ENCODE measurements at regions not wholly inside any gene's neighbourhood (a gene's known extent, or its start where the extent isn't known, plus 50 kb on each side); places are given as distances from the start of the nearest gene placed in this dataset.

DNA sequence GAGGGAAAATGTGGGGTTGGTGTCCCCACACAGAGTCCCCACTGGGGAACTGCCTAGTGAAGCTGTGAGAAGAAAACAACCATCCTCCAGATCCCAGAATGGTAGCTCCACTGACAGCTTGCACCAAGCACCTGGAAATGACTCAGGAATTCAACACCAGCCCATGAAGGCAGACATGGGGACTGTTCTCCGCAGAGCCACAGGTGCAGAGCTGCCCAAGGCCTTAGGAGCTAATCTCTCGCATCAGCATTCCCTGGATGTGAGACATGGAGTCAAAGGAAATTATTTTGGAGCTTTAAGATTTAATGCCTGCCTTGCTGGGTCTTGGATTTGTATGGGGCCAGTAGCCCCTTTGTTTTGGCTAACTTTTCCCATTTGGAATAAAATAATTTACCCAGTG, 367.9 kb downstream of the FAM133A start:
- no peak for TF ChIP-seq HNF4A (conservative IDR thresholded peaks at IDR 0.05)
- no peak for TF ChIP-seq ATF3 (IDR thresholded peaks at IDR 0.05)
- TF ChIP-seq, protein P1, sequence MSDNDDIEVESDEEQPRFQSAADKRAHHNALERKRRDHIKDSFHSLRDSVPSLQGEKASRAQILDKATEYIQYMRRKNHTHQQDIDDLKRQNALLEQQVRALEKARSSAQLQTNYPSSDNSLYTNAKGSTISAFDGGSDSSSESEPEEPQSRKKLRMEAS (IDR thresholded peaks at IDR 0.05) = no peak
- TF ChIP-seq RAD21 (IDR thresholded peaks at IDR 0.05) = no peak
- no peak for TF ChIP-seq RXRA (IDR thresholded peaks at IDR 0.05)
- no peak for TF ChIP-seq TAF1 (conservative IDR thresholded peaks at IDR 0.05)
- no peak for TF ChIP-seq GABPA (IDR thresholded peaks at IDR 0.05 in 1 of 2, conservative IDR thresholded peaks at IDR 0.05 in 1 of 2)
- TF ChIP-seq YY1 (IDR thresholded peaks at IDR 0.05) = no peak
- TF ChIP-seq HNF4G (IDR thresholded peaks at IDR 0.05) = no peak
- no peak for TF ChIP-seq NR2F2 (IDR thresholded peaks at IDR 0.05)
- TF ChIP-seq, protein P2, sequence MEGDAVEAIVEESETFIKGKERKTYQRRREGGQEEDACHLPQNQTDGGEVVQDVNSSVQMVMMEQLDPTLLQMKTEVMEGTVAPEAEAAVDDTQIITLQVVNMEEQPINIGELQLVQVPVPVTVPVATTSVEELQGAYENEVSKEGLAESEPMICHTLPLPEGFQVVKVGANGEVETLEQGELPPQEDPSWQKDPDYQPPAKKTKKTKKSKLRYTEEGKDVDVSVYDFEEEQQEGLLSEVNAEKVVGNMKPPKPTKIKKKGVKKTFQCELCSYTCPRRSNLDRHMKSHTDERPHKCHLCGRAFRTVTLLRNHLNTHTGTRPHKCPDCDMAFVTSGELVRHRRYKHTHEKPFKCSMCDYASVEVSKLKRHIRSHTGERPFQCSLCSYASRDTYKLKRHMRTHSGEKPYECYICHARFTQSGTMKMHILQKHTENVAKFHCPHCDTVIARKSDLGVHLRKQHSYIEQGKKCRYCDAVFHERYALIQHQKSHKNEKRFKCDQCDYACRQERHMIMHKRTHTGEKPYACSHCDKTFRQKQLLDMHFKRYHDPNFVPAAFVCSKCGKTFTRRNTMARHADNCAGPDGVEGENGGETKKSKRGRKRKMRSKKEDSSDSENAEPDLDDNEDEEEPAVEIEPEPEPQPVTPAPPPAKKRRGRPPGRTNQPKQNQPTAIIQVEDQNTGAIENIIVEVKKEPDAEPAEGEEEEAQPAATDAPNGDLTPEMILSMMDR (IDR thresholded peaks at IDR 0.05; ENCODE audit: low read depth, low read length, missing input control) = no peak
- TF ChIP-seq, protein P3, sequence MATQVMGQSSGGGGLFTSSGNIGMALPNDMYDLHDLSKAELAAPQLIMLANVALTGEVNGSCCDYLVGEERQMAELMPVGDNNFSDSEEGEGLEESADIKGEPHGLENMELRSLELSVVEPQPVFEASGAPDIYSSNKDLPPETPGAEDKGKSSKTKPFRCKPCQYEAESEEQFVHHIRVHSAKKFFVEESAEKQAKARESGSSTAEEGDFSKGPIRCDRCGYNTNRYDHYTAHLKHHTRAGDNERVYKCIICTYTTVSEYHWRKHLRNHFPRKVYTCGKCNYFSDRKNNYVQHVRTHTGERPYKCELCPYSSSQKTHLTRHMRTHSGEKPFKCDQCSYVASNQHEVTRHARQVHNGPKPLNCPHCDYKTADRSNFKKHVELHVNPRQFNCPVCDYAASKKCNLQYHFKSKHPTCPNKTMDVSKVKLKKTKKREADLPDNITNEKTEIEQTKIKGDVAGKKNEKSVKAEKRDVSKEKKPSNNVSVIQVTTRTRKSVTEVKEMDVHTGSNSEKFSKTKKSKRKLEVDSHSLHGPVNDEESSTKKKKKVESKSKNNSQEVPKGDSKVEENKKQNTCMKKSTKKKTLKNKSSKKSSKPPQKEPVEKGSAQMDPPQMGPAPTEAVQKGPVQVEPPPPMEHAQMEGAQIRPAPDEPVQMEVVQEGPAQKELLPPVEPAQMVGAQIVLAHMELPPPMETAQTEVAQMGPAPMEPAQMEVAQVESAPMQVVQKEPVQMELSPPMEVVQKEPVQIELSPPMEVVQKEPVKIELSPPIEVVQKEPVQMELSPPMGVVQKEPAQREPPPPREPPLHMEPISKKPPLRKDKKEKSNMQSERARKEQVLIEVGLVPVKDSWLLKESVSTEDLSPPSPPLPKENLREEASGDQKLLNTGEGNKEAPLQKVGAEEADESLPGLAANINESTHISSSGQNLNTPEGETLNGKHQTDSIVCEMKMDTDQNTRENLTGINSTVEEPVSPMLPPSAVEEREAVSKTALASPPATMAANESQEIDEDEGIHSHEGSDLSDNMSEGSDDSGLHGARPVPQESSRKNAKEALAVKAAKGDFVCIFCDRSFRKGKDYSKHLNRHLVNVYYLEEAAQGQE (IDR thresholded peaks at IDR 0.05) = no peak
- no peak for TF ChIP-seq SP1 (IDR thresholded peaks at IDR 0.05)
- no peak for TF ChIP-seq EGR1 (IDR thresholded peaks at IDR 0.05; ENCODE audit: low read depth in 2 of 2)
- TF ChIP-seq FOXA1 (IDR thresholded peaks at IDR 0.05) = no peak
- TF ChIP-seq FOXA2 (IDR thresholded peaks at IDR 0.05) = no peak
- TF ChIP-seq ZBTB33 (IDR thresholded peaks at IDR 0.05) = no peak
- TF ChIP-seq JUND (IDR thresholded peaks at IDR 0.05) = no peak

More for the DNA sequence above, 367.9 kb downstream of the FAM133A start:
- no peaks in the 10 kb centered on the region for H3K27me3 ChIP-seq (ENCODE audit: control insufficient read depth in 4 of 4, insufficient read depth in 4 of 4, low read length in 3 of 4)
- no peak for DNase-seq (ENCODE audit: low spot score)
- H3K4me3 ChIP-seq (ENCODE audit: low read depth in 1 of 3, low read length in 3 of 3) = no peak overlapping the region
- 85% methylated on average over 2 of the region's 2 CpGs for WGBS
- no peak overlapping the region for H3K27ac ChIP-seq (ENCODE audit: low read depth in 1 of 2, low read length in 2 of 2)
- H3K9ac ChIP-seq (ENCODE audit: low read depth in 1 of 2, low read length in 2 of 2) = no peak overlapping the region
- H3K36me3 ChIP-seq (ENCODE audit: control insufficient read depth in 4 of 4, insufficient read depth in 3 of 4, low read depth in 1 of 4, low read length in 3 of 4) = no peaks in the 10 kb centered on the region
- no peaks in the 10 kb centered on the region for H3K9me3 ChIP-seq (ENCODE audit: control insufficient read depth in 4 of 4, low read length in 3 of 4)
- no peaks in the 10 kb centered on the region for H3K4me1 ChIP-seq (ENCODE audit: control insufficient read depth in 4 of 4, insufficient read depth in 4 of 4, low read length in 3 of 4)
